Fibroblast of lung (primary cell): ENCODE measurements at regions not wholly inside any gene's neighbourhood (a gene's known extent, or its start where the extent isn't known, plus 50 kb on each side); places are given as distances from the start of the nearest gene placed in this dataset.

Experiments used
- EZH2 ChIP-seq: IDR thresholded peaks from 2 replicates; pipeline ENCODE4 v1.5.1; 2012; ENCODE audit warnings: low read length, control low read depth, mild to moderate bottlenecking; ENCODE audit errors: missing control alignments
- TF ChIP-seq, protein P1 (sequence below), 2 donors: IDR thresholded peaks in 1 of 2; conservative IDR thresholded peaks in 1 of 2; 1 replicate in 1 of 2; 2 replicates in 1 of 2; pipeline ENCODE4 v1.5.1; 2011 to 2012; ENCODE audit warnings: low read length in 2 of 2, control low read depth in 1 of 2, inconsistent platforms in 1 of 2, low read depth in 1 of 2, mild to moderate bottlenecking in 1 of 2

DNA sequence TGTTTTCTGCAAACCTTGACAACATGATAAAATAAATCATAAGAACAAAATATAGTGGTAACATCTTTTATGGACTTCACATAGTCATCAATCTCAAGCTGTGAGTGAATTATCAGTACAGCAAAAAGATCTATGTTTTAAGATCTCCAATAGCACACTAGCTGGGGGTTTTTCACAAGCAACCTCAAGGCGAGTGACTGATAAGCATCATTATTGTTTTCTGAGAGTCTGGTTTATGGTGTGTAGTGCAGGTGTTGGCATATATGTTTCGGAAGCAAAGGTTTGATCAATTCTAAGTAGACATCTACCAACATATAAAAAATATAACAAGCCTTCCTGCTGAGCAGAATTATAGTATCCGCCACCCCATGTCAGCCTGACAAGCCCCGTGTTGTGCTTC, 403.8 kb upstream of the MGMT start:
- TF ChIP-seq, protein P1, sequence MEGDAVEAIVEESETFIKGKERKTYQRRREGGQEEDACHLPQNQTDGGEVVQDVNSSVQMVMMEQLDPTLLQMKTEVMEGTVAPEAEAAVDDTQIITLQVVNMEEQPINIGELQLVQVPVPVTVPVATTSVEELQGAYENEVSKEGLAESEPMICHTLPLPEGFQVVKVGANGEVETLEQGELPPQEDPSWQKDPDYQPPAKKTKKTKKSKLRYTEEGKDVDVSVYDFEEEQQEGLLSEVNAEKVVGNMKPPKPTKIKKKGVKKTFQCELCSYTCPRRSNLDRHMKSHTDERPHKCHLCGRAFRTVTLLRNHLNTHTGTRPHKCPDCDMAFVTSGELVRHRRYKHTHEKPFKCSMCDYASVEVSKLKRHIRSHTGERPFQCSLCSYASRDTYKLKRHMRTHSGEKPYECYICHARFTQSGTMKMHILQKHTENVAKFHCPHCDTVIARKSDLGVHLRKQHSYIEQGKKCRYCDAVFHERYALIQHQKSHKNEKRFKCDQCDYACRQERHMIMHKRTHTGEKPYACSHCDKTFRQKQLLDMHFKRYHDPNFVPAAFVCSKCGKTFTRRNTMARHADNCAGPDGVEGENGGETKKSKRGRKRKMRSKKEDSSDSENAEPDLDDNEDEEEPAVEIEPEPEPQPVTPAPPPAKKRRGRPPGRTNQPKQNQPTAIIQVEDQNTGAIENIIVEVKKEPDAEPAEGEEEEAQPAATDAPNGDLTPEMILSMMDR (conservative IDR thresholded peaks at IDR 0.05 in 1 of 2, IDR thresholded peaks at IDR 0.05 in 1 of 2; ENCODE audit: low read depth in 1 of 2, low read length in 2 of 2) = no peak
- no peak for TF ChIP-seq EZH2
